ENCODE measurements at regions not wholly inside any gene's neighbourhood (a gene's known extent, or its start where the extent isn't known, plus 50 kb on each side); places are given as distances from the start of the nearest gene placed in this dataset.

GRCh38 chr11:92284558-92284957 lies 59.9 kb downstream of the FAT3 start:
- TF ChIP-seq CTCF (optimal IDR thresholded peaks at IDR 0.05 in 1 of 3, IDR thresholded peaks at IDR 0.05 in 1 of 3, conservative IDR thresholded peaks at IDR 0.05 in 1 of 3; ENCODE audit: extremely low read depth in 1 of 3, insufficient read depth in 2 of 3, low read length in 3 of 3) (no peak), EZH2 (IDR thresholded peaks at IDR 0.05; ENCODE audit: low read length) (no peak)

Measured in keratinocyte (primary cell).